H1 (cell line): ENCODE measurements at regions not wholly inside any gene's neighbourhood (a gene's known extent, or its start where the extent isn't known, plus 50 kb on each side); places are given as distances from the start of the nearest gene placed in this dataset.

Experiments used
- ASH2L ChIP-seq: fragments of 200-600, 300-600 bp; sonication (generic); IDR thresholded peaks from one replicate; pipeline ENCODE4 v1.7.1; 2017; ENCODE audit warnings: low read length
- CBX8 ChIP-seq: fragments of 300-800, 300-1000 bp; sonication (generic); IDR thresholded peaks from 2 replicates; pipeline ENCODE4 v1.7.1; 2016; ENCODE audit warnings: low read depth, low read length, borderline replicate concordance
- CTCF ChIP-seq, 3 experiments: IDR thresholded peaks; 1 replicate in 2 of 3; 2 replicates in 1 of 3; pipeline versions ENCODE4 v1.5.1 to v1.6.1; 2011; ENCODE audit warnings: low read length in 3 of 3, mild to moderate bottlenecking in 3 of 3, inconsistent platforms in 2 of 3, low read depth in 1 of 3, moderate library complexity in 1 of 3; ENCODE audit not compliant: insufficient read depth in 1 of 3; ENCODE audit errors: control extremely low read depth in 1 of 3
- EZH2 ChIP-seq: fragments of 200-600 bp; sonication (generic); IDR thresholded peaks from 2 replicates; pipeline ENCODE4 v1.7.1; 2012; ENCODE audit warnings: low read depth, mild to moderate bottlenecking, moderate library complexity, low read length, inconsistent platforms; ENCODE audit not compliant: severe bottlenecking
- GABPA ChIP-seq: IDR thresholded peaks from 2 replicates; pipeline ENCODE4 v1.6.1; 2011; ENCODE audit warnings: mild to moderate bottlenecking, low read length, moderate library complexity, borderline replicate concordance; ENCODE audit not compliant: insufficient read depth
- GTF2F1 ChIP-seq: IDR thresholded peaks from 2 replicates; pipeline ENCODE4 v1.6.1; 2012; ENCODE audit warnings: low read depth, low read length, improper control_type of control experiment, borderline replicate concordance
- MAX ChIP-seq: IDR thresholded peaks from 2 replicates; pipeline ENCODE4 v1.6.1; 2012; ENCODE audit warnings: inconsistent platforms
- POLR2A ChIP-seq, 2 experiments: IDR thresholded peaks; 1 replicate in 1 of 2; 2 replicates in 1 of 2; pipeline ENCODE4 v1.6.1; 2011; ENCODE audit warnings: low read depth in 2 of 2, low read length in 2 of 2, mild to moderate bottlenecking in 2 of 2; ENCODE audit errors: control extremely low read depth in 1 of 2
- SP2 ChIP-seq: IDR thresholded peaks from 2 replicates; pipeline ENCODE4 v1.6.1; 2012; ENCODE audit warnings: mild to moderate bottlenecking, low read length, inconsistent platforms
- ZNF274 ChIP-seq: IDR thresholded peaks from 2 replicates; pipeline ENCODE4 v1.7.0; 2012; ENCODE audit warnings: low read length, borderline replicate concordance; ENCODE audit errors: extremely low read depth

- no peak for TF ChIP-seq CTCF (IDR thresholded peaks at IDR 0.05; ENCODE audit: control extremely low read depth in 1 of 3, insufficient read depth in 1 of 3, low read depth in 1 of 3, low read length in 3 of 3)
- no peak for TF ChIP-seq GTF2F1
- TF ChIP-seq EZH2: no peak
- no peak for TF ChIP-seq SP2
- no peak for TF ChIP-seq ASH2L
- TF ChIP-seq ZNF274: no peak
- TF ChIP-seq MAX: no peak
- no peak for TF ChIP-seq CBX8
- no peak for TF ChIP-seq GABPA
- TF ChIP-seq POLR2A (IDR thresholded peaks at IDR 0.05; ENCODE audit: control extremely low read depth in 1 of 2, low read depth in 2 of 2, low read length in 2 of 2): no peak
Measured at GRCh38 chr4:126395664-126396063, 1080.9 kb downstream of the FAT4 start.
